ENCODE measurements at regions not wholly inside any gene's neighbourhood (a gene's known extent, or its start where the extent isn't known, plus 50 kb on each side); places are given as distances from the start of the nearest gene placed in this dataset.

GRCh38 chr6:14454473-14454775 lies 336.9 kb downstream of the CD83 start:
- TF ChIP-seq, protein P1, sequence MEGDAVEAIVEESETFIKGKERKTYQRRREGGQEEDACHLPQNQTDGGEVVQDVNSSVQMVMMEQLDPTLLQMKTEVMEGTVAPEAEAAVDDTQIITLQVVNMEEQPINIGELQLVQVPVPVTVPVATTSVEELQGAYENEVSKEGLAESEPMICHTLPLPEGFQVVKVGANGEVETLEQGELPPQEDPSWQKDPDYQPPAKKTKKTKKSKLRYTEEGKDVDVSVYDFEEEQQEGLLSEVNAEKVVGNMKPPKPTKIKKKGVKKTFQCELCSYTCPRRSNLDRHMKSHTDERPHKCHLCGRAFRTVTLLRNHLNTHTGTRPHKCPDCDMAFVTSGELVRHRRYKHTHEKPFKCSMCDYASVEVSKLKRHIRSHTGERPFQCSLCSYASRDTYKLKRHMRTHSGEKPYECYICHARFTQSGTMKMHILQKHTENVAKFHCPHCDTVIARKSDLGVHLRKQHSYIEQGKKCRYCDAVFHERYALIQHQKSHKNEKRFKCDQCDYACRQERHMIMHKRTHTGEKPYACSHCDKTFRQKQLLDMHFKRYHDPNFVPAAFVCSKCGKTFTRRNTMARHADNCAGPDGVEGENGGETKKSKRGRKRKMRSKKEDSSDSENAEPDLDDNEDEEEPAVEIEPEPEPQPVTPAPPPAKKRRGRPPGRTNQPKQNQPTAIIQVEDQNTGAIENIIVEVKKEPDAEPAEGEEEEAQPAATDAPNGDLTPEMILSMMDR (IDR thresholded peaks at IDR 0.05; ENCODE audit: insufficient read depth, low read length): no peak
- TF ChIP-seq REST (IDR thresholded peaks at IDR 0.05; ENCODE audit: insufficient replicate concordance, low read depth) (no peak), POLR2AphosphoS5 (IDR thresholded peaks at IDR 0.05; ENCODE audit: low read depth) (no peak), SPI1 (IDR thresholded peaks at IDR 0.05; ENCODE audit: borderline replicate concordance, low read depth) (no peak)

Data from HL-60 (cell line).